ENCODE measurements at regions not wholly inside any gene's neighbourhood (a gene's known extent, or its start where the extent isn't known, plus 50 kb on each side); places are given as distances from the start of the nearest gene placed in this dataset.

DNA sequence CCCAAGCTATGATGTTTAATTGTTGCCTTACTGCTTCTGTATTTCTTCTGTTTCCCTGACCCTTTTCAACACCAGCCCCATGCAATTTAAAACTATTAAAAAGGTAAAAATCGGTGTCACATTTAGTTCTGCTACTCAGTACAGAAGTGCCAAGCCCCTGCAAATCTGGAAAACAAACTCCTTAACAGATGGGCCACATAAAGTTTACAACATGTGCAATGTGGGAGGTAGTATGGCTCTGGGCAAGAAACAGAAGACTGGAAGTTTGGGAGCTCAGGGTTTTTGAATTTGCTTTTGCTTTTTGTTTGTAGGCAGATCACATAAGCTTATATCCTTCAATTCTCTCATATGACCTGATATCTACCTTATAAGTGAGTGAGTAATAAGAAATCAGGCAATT lies 404.0 kb upstream of the ATP2B1 start:
- TF ChIP-seq, protein P1, sequence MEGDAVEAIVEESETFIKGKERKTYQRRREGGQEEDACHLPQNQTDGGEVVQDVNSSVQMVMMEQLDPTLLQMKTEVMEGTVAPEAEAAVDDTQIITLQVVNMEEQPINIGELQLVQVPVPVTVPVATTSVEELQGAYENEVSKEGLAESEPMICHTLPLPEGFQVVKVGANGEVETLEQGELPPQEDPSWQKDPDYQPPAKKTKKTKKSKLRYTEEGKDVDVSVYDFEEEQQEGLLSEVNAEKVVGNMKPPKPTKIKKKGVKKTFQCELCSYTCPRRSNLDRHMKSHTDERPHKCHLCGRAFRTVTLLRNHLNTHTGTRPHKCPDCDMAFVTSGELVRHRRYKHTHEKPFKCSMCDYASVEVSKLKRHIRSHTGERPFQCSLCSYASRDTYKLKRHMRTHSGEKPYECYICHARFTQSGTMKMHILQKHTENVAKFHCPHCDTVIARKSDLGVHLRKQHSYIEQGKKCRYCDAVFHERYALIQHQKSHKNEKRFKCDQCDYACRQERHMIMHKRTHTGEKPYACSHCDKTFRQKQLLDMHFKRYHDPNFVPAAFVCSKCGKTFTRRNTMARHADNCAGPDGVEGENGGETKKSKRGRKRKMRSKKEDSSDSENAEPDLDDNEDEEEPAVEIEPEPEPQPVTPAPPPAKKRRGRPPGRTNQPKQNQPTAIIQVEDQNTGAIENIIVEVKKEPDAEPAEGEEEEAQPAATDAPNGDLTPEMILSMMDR (IDR thresholded peaks at IDR 0.05): no peak

- TF ChIP-seq, protein P1 (IDR thresholded peaks at IDR 0.05): no peak
Observed at GRCh38 chr12:90111791-90112580, 403.3 kb upstream of the ATP2B1 start.

GRCh38 chr12:90106568-90106967 lies 397.9 kb upstream of the ATP2B1 start:
- TF ChIP-seq, protein P1 (IDR thresholded peaks at IDR 0.05): no peak

GRCh38 chr12:90102957-90103652 lies 394.5 kb upstream of the ATP2B1 start:
- TF ChIP-seq, protein P1 (IDR thresholded peaks at IDR 0.05): peak; percentile 71

DNA sequence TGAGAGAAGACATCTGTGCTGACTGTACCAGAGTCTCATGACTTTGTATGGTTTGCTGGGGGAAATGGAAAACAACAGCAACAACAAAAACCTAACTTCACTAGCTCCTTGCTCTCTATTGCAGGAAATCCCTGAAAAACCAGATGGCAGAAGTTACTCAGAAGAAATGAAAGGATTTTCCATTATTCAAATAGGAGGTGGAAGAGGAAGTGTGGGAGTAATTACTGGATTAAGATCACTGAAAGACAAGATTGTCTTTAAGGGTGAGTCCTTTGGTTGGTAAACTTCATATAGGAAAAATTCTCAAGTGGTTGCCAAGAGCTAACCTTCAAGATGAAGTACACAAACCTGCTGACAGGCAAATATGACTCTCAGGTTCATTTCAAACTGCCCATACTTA lies 391.9 kb upstream of the ATP2B1 start:
- TF ChIP-seq, protein P1 (IDR thresholded peaks at IDR 0.05): no peak

- TF ChIP-seq, protein P1 (IDR thresholded peaks at IDR 0.05): no peak
Observed at GRCh38 chr12:90099288-90099687, 390.6 kb upstream of the ATP2B1 start.

DNA sequence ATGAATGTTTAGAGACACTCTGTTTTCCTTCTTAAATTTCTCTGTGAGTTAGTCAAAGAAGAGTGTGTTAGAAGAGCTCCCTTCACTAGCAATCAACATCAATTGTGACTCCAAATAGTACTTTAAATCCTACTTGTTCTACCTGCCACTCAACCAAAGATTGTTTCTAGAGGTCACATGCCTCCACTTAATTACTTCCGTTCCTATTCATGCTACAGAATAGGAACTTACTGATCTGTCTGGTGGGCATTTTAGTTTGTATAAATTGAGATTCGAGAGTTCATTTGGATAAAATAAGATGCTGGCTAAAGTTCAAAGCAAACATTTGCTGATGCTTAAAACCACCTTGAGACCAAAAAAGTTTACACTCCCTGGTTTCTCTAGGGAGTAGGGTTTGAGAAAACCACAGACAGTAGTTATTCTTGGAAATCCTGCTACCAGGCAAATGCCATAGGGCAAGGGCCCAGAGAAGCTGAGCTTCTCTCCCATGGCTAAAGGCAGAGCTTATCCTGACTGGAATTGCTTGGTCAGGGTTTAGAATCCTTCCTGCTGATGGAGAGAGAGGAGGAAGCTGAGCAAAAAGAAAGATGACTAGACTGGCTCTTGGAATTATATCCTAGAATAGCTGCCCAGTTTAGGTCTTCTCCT lies 389.6 kb upstream of the ATP2B1 start:
- TF ChIP-seq, protein P1 (IDR thresholded peaks at IDR 0.05): no peak

Data from LNCAP (cell line).